DMS 273 treated with DMSO at 0.1 percent for 48 hours (cell line): ENCODE measurements at regions not wholly inside any gene's neighbourhood (a gene's known extent, or its start where the extent isn't known, plus 50 kb on each side); places are given as distances from the start of the nearest gene placed in this dataset.
"Not testable (repeated sequence)": the region's sequence is repeated elsewhere in the genome, so short reads cannot be mapped to it uniquely, and the experiment has no call there.

Source experiments
- DNase-seq: peaks from one replicate; lab custom pipeline; 2025; lab: John Stamatoyannopoulos, UW

- DNase-seq = no peak
These were observed 992.0 kb downstream of the DCDC2C start for GRCh38 chr2:4695281-4695861.

- DNase-seq = no peak
These were observed 977.1 kb upstream of the SOX11 start for GRCh38 chr2:4715065-4715464.

- DNase-seq = no peak
These were observed 973.4 kb upstream of the SOX11 start for GRCh38 chr2:4718777-4719176.

GRCh38 chr2:4725618-4726017, 966.6 kb upstream of the SOX11 start:
- no peak for DNase-seq

- no peak for DNase-seq
These were observed 959.6 kb upstream of the SOX11 start for GRCh38 chr2:4732560-4732959.

GRCh38 chr2:4745056-4745991, 946.9 kb upstream of the SOX11 start:
- DNase-seq = no peak

GRCh38 chr2:4753721-4754120, 938.5 kb upstream of the SOX11 start:
- no peak for DNase-seq

GRCh38 chr2:4762951-4763376, 929.2 kb upstream of the SOX11 start:
- DNase-seq = no peak

GRCh38 chr2:4765787-4766530, 926.2 kb upstream of the SOX11 start:
- DNase-seq = no peak

GRCh38 chr2:4775668-4776067, 916.5 kb upstream of the SOX11 start:
- DNase-seq = no peak

- no peak for DNase-seq
These were observed 911.5 kb upstream of the SOX11 start for GRCh38 chr2:4780679-4781078.

- no peak for DNase-seq
These were observed 909.5 kb upstream of the SOX11 start for GRCh38 chr2:4782647-4783046.

- no peak for DNase-seq
These were observed 900.7 kb upstream of the SOX11 start for GRCh38 chr2:4791488-4791887.

- no peak for DNase-seq
These were observed 900.1 kb upstream of the SOX11 start for GRCh38 chr2:4792126-4792525.

- no peak for DNase-seq
These were observed 888.8 kb upstream of the SOX11 start for GRCh38 chr2:4803396-4803795.

- not testable (repeated sequence) for DNase-seq
These were observed 878.0 kb upstream of the SOX11 start for GRCh38 chr2:4814137-4814536.

- DNase-seq = no peak
These were observed 864.3 kb upstream of the SOX11 start for GRCh38 chr2:4827836-4828235.

GRCh38 chr2:4828682-4829374, 863.4 kb upstream of the SOX11 start:
- no peak for DNase-seq

GRCh38 chr2:4831751-4832150, 860.4 kb upstream of the SOX11 start:
- DNase-seq = no peak

GRCh38 chr2:4832642-4833041, 859.5 kb upstream of the SOX11 start:
- no peak for DNase-seq

GRCh38 chr2:4838626-4839025, 853.6 kb upstream of the SOX11 start:
- no peak for DNase-seq

- no peak for DNase-seq
These were observed 851.4 kb upstream of the SOX11 start for GRCh38 chr2:4840791-4841190.
